HG03095 (cell line): ENCODE measurements at regions not wholly inside any gene's neighbourhood (a gene's known extent, or its start where the extent isn't known, plus 50 kb on each side); places are given as distances from the start of the nearest gene placed in this dataset.
"Not testable (repeated sequence)": the region's sequence is repeated elsewhere in the genome, so short reads cannot be mapped to it uniquely, and the experiment has no call there.

Source experiments
- ATAC-seq: cut with Tn5 transposase; IDR thresholded peaks from one replicate; pipeline ENCODE4 v1.9.1; 2021; ENCODE audit warnings: moderate library complexity; ENCODE audit not compliant: unreplicated experiment

- no peak for ATAC-seq
Observed at GRCh38 chr18:52136532-52136931, 203.5 kb upstream of the DCC start.

- ATAC-seq = no peak
Observed at GRCh38 chr18:52140986-52141385, 199.0 kb upstream of the DCC start.

- ATAC-seq = no peak
Observed at GRCh38 chr18:52150050-52150449, 189.9 kb upstream of the DCC start.

GRCh38 chr18:52152036-52152435 is 188.0 kb upstream of the DCC start:
- ATAC-seq = no peak

- ATAC-seq = no peak
Observed at GRCh38 chr18:52156166-52156565, 183.8 kb upstream of the DCC start.

GRCh38 chr18:52160636-52161035 is 179.4 kb upstream of the DCC start:
- ATAC-seq = no peak

- ATAC-seq = no peak
Observed at GRCh38 chr18:52163478-52163877, 176.5 kb upstream of the DCC start.

GRCh38 chr18:52168131-52168530 is 171.9 kb upstream of the DCC start:
- not testable (repeated sequence) for ATAC-seq

- ATAC-seq = no peak
Observed at GRCh38 chr18:52174220-52174619, 165.8 kb upstream of the DCC start.

GRCh38 chr18:52175406-52175805 is 164.6 kb upstream of the DCC start:
- no peak for ATAC-seq

- no peak for ATAC-seq
Observed at GRCh38 chr18:52183107-52183506, 156.9 kb upstream of the DCC start.

- no peak for ATAC-seq
Observed at GRCh38 chr18:52190195-52190594, 149.8 kb upstream of the DCC start.

GRCh38 chr18:52190631-52191030 is 149.4 kb upstream of the DCC start:
- ATAC-seq = no peak

GRCh38 chr18:52200406-52200805 is 139.6 kb upstream of the DCC start:
- ATAC-seq = no peak

GRCh38 chr18:52200921-52201663 is 138.9 kb upstream of the DCC start:
- ATAC-seq = no peak

GRCh38 chr18:52208646-52209045 is 131.4 kb upstream of the DCC start:
- ATAC-seq = no peak

GRCh38 chr18:52216109-52216508 is 123.9 kb upstream of the DCC start:
- ATAC-seq = no peak

GRCh38 chr18:52216666-52217065 is 123.3 kb upstream of the DCC start:
- ATAC-seq = no peak

- no peak for ATAC-seq
Observed at GRCh38 chr18:52219102-52219501, 120.9 kb upstream of the DCC start.

- no peak for ATAC-seq
Observed at GRCh38 chr18:52220062-52220591, 119.9 kb upstream of the DCC start.

GRCh38 chr18:52222211-52222610 is 117.8 kb upstream of the DCC start:
- no peak for ATAC-seq

- no peak for ATAC-seq
Observed at GRCh38 chr18:52227536-52227935, 112.5 kb upstream of the DCC start.

- ATAC-seq = no peak
Observed at GRCh38 chr18:52228166-52228565, 111.8 kb upstream of the DCC start.
